ENCODE measurements at regions not wholly inside any gene's neighbourhood (a gene's known extent, or its start where the extent isn't known, plus 50 kb on each side); places are given as distances from the start of the nearest gene placed in this dataset.

GRCh38 chr4:96016634-96017299 lies 176.9 kb downstream of the PDHA2 start:
- H3K4me3 ChIP-seq (ENCODE audit: low read depth, low read length): no peak overlapping the region
- no peak for TF ChIP-seq CTCF (IDR thresholded peaks at IDR 0.05; ENCODE audit: insufficient read depth, low read depth, low read length, missing control alignments)
- DNase-seq (ENCODE audit: low read depth): peak; percentile 9

- no peak for TF ChIP-seq CTCF (IDR thresholded peaks at IDR 0.05; ENCODE audit: insufficient read depth, low read depth, low read length, missing control alignments)
- DNase-seq (ENCODE audit: low read depth): no peak
- no peak overlapping the region for H3K4me3 ChIP-seq (ENCODE audit: low read depth, low read length)
These were observed 185.1 kb downstream of the PDHA2 start for GRCh38 chr4:96025011-96025410.

GRCh38 chr4:96035727-96036126 lies 195.8 kb downstream of the PDHA2 start:
- peak; percentile 13 for DNase-seq (ENCODE audit: low read depth)
- peak; percentile 16 for TF ChIP-seq CTCF (IDR thresholded peaks at IDR 0.05; ENCODE audit: insufficient read depth, low read depth, low read length, missing control alignments)

GRCh38 chr4:96036781-96037180 lies 196.9 kb downstream of the PDHA2 start:
- DNase-seq (ENCODE audit: low read depth): no peak
- H3K4me3 ChIP-seq (ENCODE audit: low read depth, low read length): no peak overlapping the region
- TF ChIP-seq CTCF (IDR thresholded peaks at IDR 0.05; ENCODE audit: insufficient read depth, low read depth, low read length, missing control alignments): no peak

More at GRCh38 chr4:96035727-96036126, 195.8 kb downstream of the PDHA2 start:
- H3K4me3 ChIP-seq (ENCODE audit: low read depth, low read length): no peak overlapping the region

GRCh38 chr4:96037705-96038104 lies 197.8 kb downstream of the PDHA2 start:
- no peak overlapping the region for H3K4me3 ChIP-seq (ENCODE audit: low read depth, low read length)
- DNase-seq (ENCODE audit: low read depth): no peak
- no peak for TF ChIP-seq CTCF (IDR thresholded peaks at IDR 0.05; ENCODE audit: insufficient read depth, low read depth, low read length, missing control alignments)

- H3K4me3 ChIP-seq (ENCODE audit: low read depth, low read length): no peak overlapping the region
- no peak for TF ChIP-seq CTCF (IDR thresholded peaks at IDR 0.05; ENCODE audit: insufficient read depth, low read depth, low read length, missing control alignments)
- no peak for DNase-seq (ENCODE audit: low read depth)
These were observed 199.3 kb downstream of the PDHA2 start for GRCh38 chr4:96039217-96039616.
